Fibroblast of villous mesenchyme (primary cell): ENCODE measurements at regions not wholly inside any gene's neighbourhood (a gene's known extent, or its start where the extent isn't known, plus 50 kb on each side); places are given as distances from the start of the nearest gene placed in this dataset.

Experiments used
- DNase-seq: peaks from one replicate; pipeline ENCODE4 v3.0.0-alpha.2; 2010; ENCODE audit warnings: low read depth
- H3K4me3 ChIP-seq: 2 replicates; pipeline ENCODE4 v1.5.1; 2011; ENCODE audit warnings: low read depth, mild to moderate bottlenecking, low read length
- TF ChIP-seq, protein P1 (sequence below): IDR thresholded peaks from 2 replicates; pipeline ENCODE4 v1.5.1; 2012; ENCODE audit warnings: low read depth, mild to moderate bottlenecking, low read length; ENCODE audit not compliant: insufficient read depth

DNA sequence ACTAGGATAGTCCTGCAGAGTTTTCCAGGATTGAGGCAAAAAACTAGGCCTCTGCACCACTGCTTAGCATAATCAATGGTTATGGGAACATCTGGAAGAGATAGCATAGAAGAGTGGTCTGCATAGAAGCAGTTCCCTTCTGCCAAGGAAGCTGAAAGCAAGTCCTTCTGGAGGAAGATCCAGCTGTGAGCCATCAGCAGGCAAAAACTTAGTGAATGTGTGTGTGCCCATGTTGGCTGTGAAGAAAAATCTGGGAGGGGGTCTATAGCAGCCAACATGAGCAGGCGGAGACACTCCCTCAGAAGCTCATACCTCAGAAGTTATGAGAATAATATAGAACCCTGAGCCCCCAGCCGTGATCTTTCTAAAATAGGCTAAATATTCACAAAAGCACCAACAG is 228.1 kb upstream of the STEAP1 start:
- no peak for DNase-seq
- TF ChIP-seq, protein P1, sequence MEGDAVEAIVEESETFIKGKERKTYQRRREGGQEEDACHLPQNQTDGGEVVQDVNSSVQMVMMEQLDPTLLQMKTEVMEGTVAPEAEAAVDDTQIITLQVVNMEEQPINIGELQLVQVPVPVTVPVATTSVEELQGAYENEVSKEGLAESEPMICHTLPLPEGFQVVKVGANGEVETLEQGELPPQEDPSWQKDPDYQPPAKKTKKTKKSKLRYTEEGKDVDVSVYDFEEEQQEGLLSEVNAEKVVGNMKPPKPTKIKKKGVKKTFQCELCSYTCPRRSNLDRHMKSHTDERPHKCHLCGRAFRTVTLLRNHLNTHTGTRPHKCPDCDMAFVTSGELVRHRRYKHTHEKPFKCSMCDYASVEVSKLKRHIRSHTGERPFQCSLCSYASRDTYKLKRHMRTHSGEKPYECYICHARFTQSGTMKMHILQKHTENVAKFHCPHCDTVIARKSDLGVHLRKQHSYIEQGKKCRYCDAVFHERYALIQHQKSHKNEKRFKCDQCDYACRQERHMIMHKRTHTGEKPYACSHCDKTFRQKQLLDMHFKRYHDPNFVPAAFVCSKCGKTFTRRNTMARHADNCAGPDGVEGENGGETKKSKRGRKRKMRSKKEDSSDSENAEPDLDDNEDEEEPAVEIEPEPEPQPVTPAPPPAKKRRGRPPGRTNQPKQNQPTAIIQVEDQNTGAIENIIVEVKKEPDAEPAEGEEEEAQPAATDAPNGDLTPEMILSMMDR: no peak
- H3K4me3 ChIP-seq: no peak overlapping the region

DNA sequence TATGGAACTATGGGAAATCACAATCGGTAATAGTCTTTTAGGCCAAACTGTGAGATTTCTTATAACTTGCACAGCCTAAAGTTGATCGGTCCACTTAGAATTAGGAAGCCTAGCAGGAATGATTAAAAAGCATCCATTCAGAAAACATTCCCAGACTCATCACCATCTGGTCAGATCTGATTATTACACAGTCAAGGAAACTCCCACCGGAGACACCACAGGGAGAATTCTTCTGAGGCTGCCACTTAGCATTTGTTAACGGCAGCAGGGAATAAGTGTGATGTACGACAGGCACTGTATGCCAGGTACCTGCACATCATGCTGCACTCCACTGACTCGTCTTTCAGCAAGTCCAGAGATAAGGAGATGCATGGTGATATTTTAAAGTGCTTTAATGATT is 227.6 kb upstream of the STEAP1 start:
- TF ChIP-seq, protein P1: no peak
- DNase-seq: no peak
- H3K4me3 ChIP-seq: no peak overlapping the region

DNA sequence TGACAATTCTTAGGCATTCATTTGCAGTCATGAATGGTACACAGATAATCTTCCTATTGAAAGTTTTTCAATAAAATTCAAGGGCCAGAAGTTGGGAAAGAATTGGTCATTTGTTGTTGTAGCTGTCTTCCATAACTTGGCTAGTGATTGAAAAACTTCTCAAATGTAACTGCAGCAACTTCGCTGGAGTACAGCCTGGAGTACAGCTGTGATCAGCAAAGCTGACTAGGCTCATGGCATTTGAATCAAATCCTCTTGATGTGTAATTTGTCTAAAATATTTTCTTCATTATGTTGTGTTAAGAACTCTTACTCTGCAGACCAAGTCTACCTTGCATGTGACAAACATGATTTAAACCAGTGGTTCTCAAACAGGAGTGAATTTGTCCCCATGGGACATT is 226.5 kb upstream of the STEAP1 start:
- TF ChIP-seq, protein P1: no peak
- no peak overlapping the region for H3K4me3 ChIP-seq
- DNase-seq: no peak

DNA sequence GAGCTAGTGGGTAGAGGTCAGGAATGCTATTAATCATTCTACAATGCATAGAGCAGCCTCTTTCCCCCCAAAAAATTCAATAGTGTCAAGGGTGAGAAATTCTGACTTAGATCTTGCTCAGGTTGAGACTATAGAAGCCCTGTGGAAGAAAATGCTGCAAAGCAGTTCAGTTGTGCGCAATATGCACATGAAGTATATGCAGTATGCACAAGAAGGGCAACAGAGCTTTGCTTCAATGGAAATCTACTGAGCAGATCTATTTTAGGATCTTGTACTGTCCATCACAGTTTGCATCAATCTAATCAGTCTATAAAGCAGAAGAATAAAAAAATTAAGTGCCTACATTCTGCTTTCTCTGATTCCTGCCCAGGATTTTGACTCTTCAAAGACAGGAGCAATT is 225.8 kb upstream of the STEAP1 start:
- H3K4me3 ChIP-seq: no peak overlapping the region
- TF ChIP-seq, protein P1: no peak
- no peak for DNase-seq

DNA sequence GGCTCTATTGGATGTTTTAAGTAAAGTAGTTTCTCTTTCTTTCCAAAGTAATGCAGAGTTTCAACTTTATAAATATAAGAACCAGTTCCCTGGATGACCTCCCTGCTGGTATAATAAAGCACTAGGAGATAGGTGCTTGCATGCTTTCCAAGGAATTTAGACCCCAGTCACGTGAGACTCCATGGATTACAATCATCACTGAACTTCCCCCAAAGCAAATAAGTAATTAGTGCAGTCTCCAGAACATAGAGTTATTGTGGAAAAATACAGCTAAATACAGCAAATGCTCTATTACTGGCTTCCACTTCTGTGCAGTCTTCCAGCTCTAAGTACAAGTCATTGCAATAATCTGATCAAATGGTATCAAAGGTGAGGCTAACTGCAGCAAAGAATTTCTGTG is 220.2 kb upstream of the STEAP1 start:
- no peak for DNase-seq
- TF ChIP-seq, protein P1: no peak
- no peak overlapping the region for H3K4me3 ChIP-seq

DNA sequence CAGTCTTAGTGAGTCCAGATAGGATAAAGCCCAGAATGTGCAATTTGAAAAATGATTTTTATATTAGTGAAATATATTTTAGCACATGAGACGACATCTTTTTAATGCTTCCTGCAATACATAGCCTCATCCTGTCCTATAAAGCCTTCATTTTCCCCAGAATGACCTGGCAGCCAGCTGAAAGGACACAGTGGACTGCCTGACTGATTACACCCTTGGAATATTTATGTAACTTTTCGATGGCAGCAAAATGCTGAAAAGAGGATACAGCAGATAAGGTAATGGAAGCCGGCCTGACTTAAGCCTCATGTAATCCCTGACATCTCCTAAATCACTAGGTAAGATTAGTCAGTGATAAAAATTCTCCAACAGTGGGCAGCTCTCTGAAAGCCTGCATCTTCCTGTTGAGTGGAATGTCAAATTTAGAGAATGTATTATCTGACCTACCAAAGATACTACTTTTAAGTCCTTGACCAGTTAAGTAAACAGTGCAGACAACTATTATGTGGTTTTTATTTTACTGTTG is 210.7 kb upstream of the STEAP1 start:
- H3K4me3 ChIP-seq: no peak overlapping the region
- no peak for DNase-seq
- TF ChIP-seq, protein P1: no peak

DNA sequence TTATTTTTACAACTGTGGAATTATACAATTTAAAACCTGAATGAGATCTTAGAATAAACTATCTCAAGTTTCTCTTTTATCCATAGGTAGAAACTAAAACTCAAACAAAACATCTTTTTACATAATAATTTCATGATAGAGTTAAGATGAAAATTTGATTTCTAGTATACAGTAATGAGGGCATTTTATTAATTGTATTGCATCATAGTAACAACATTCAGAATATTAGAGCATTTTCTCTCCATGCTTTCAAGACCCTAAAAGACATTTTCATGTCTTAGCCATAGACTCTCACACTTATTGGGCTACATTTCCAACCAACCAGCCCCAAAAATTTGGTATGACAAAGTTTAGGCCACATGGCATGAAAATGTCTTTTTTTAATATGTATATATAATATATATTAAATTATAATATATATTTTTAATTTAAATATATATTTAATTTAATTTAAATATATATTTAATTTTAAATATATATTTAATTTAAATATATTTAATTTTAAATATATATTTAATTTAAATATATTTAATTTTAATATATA is 195.7 kb upstream of the STEAP1 start:
- DNase-seq: no peak
- H3K4me3 ChIP-seq: no peak overlapping the region
- TF ChIP-seq, protein P1: no peak
